Fibroblast of skin of left quadriceps (primary cell): ENCODE measurements at regions not wholly inside any gene's neighbourhood (a gene's known extent, or its start where the extent isn't known, plus 50 kb on each side); places are given as distances from the start of the nearest gene placed in this dataset.

Experiments used
- DNase-seq, 2 experiments: peaks; one replicate each; pipeline ENCODE4 v3.0.0-alpha.2; 2013; ENCODE audit warnings: low read depth in 2 of 2

GRCh38 chr3:139778682-139779233 lies 101.0 kb upstream of the NMNAT3 start:
- no peak for DNase-seq

DNA sequence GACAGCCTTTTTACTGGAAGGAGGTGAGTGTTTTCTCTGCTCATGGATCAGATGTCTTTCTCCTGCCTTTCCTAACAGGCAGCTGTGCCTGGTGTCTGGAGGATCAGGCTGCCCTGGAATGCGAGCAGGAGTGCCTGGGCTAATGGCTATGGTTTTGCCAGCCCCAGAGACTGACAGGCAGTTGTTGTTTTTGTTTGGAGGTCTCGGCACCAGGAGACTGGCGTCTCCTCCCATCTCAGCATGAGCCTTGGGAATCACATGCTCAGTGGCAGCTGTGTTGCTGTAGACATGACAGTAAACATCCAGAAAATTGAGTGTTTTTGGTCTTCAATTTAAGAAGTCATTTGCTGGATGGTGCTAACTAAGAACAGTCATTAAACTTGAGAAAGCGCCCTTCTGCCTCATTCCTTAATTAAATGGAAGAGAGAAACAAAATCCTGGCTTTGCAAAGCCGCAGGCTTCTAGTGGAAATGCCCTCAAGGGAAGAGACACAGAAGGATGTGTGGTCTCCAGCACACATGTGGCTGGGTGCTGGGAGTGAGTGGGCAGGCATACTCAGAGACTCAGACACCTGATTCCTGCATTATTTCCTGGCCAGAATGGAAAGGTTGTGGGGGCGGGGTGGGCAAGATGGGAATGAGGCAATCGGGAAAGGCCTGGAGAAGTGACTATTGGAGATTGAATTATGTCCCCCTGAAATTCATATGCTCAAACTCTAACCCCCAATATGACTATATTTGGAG lies 97.0 kb upstream of the NMNAT3 start:
- no peak for DNase-seq

DNA sequence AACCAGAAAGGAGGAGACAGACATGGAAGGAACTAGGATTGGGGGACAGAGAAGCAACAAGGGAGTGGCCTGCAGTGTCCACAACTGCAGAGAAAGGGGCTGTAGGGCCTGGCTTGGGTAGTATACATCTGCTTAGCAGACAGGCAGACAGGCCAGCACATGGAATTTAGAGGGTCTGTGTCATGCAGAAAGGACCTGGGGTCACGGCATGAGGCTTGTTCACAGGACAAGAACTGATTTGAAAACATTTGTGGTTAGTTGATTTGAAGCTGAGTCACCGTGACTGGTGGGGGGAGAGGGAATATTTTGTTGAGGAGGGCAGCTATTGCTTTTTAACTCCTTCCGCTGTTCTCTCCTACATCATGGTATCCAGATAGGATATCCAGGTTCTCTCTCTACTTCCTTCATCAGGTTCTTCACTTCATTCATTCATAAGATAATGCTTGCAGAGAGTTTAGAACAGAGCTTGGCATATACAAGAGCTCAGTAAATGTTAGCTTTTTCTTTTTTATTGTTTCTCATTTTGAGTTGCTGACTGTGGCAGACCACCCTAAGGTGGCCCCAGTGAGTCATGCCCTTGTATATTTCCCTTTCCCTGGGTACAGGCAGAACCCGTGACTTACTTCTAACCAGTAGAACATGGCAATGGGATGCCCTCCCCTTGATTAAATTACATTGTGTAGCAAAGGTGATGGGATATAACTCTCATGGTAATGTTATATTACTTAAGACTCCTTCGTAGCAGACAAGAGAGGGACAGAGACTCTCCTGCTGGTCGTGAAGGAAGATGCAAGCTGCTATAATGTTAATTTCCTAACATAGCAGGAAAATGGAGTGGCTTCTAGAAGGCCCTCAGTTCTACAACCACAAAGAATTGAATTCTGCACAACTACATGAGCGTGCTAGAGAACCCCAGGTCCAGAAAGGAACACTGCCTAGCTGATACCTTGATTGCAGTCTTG lies 95.0 kb upstream of the NMNAT3 start:
- DNase-seq: peak; percentile 35 to 40

- DNase-seq: no peak
These were observed 93.6 kb upstream of the NMNAT3 start for GRCh38 chr3:139771331-139771730.

DNA sequence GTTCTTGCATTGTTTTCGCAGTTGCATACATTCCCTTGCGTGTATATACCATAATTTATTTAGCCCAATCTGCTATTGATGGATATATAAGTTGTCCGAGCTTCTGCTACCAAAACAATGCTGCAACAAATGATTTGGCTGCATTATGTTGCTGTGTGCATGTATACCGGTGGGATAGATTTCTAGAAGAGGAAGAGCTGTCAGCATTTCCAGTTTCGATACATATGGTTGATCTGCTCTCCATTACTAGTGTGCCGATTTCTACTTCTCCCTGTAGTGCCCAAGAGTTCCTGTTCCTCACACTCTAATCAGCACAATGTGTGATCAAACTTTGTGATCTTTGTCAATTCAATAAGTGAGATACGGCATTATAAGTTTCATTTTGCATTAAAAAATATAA lies 92.8 kb upstream of the NMNAT3 start:
- DNase-seq: no peak

DNA sequence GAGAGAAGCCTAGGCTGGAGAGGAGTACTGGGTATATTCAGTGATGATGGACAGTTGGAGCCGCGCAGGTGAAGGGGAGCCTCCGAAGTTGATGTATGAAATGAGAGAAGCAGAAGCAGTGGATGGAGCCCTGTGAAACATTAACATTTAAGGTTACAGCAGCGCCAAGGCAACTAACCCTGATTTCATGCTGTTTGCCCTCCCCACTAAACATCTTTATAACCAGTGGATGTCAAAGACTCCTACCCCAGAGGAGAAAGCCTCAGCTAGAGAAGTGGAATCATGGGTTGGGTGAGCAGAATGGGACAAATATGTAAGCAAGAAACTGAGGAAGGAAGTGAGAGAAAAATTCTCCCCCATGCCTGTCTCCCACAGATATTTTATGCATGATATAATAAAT lies 92.0 kb upstream of the NMNAT3 start:
- DNase-seq: no peak

DNA sequence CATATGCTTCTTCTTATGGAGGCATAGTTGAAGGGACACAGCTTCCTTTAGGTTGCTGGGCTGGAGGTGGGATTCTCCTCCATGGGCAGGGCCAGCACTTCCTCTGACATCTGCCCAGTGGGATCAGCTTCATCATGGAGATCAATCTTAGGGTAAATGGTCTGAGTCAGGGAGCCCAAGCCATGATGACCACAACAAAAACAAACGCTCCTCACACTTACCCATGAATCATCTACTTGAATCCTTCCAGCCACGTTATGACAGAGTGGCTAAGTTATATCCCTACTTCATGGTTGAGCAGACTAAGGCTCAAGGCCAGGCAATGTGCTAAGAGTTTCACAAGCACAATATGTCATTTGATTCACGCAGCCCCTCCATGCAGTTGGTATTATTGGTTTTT lies 87.2 kb upstream of the NMNAT3 start:
- peak in 1 of 2 experiments; percentile 22 for DNase-seq

- no peak for DNase-seq
These were observed 86.5 kb upstream of the NMNAT3 start for GRCh38 chr3:139764069-139764905.

DNA sequence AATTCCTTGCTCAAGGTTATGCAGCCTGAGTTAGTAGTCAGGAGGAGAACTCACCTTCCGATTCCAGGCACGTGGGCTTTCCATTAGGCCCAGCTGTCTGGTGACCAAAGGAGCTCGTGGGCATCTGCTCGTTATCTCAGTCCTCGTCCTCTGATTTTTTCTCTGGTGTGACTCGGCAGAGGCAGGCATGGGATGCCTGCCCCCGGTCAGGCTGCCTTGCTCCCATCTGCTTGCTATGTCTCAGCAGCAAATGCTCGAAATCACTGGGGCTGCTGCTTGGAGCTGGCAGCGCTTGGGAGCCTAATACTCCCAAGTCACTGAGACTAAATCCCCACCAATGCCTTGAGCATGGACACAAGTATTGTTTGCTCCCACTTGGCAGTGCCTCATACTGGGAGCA lies 84.5 kb upstream of the NMNAT3 start:
- DNase-seq: no peak

- no peak for DNase-seq
These were observed 81.7 kb upstream of the NMNAT3 start for GRCh38 chr3:139759470-139759869.

DNA sequence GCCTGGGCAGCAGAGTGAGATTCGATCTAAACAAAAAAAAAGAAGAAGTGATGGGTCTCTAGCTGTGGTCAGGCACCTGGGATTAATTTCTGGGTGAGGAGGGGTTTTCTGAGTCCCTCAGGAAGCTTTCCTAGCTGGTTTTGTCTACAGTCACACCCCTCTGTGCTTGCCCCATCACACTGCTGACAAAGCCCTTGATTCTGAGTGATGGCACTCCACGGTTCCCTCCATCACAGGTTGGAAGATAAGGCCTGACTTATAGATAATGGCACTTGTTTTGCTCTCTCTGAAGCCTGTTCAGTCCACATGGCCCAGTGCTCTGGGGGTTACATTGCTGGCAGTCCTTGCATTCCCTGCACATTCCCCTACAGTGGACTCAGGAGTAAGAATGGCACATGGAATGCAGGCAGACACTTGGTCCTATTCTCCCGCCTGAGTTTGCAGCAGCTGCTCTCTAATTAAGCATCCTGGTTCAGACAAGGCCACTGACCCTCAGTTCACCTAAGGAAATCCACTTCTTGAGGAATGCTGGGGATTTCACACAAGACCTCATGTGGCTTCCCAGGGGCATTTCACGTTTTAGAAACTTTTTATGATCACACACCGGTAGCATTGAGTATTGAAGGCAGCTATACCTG lies 81.0 kb upstream of the NMNAT3 start:
- no peak for DNase-seq

- no peak for DNase-seq
These were observed 79.8 kb upstream of the NMNAT3 start for GRCh38 chr3:139757448-139758030.

GRCh38 chr3:139756529-139757103 lies 78.8 kb upstream of the NMNAT3 start:
- DNase-seq: no peak

GRCh38 chr3:139755551-139755950 lies 77.8 kb upstream of the NMNAT3 start:
- DNase-seq: no peak

GRCh38 chr3:139751789-139752188 lies 74.0 kb upstream of the NMNAT3 start:
- DNase-seq: no peak

DNA sequence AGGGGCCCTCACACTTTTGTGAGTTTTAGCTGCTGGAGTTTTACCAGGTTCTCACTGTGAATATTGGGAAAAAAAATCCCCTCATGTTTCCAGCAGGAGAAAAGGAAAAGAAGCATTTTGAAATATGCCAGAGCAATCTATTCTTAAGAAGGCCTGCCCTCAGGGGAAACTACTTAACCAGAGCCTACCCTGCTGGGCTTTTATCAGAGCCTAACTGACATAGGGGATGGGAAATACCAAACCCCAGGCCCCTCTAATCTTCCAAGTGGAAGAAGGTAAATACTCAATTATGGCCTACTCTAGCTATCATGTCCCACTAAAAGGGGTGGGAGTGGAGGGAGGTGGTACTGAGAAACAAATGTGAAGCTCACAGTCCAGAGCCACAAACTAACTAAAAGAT lies 68.7 kb upstream of the NMNAT3 start:
- no peak for DNase-seq

DNA sequence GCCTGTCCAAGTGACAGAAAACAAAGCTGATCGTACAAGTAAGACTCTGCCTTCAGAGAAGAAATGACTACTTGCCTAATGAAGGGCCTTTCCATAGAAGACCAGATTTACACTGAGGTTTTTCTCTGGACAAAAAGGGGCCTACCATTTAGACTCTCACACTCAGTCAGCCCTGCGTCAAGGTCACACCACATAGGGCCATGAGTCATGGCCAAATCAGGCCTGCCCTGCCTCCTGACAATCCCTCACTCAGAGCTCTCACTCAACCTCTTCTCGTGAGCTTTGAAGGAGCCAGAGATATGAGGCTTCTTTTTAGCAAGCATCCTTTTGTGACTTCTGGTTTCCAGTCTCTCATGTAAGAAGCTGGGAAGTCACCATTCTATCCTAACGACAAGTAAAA lies 68.1 kb upstream of the NMNAT3 start:
- no peak for DNase-seq

GRCh38 chr3:139738697-139739096 lies 60.9 kb upstream of the NMNAT3 start:
- DNase-seq: no peak

- DNase-seq: no peak
These were observed 60.0 kb upstream of the NMNAT3 start for GRCh38 chr3:139737682-139738361.

GRCh38 chr3:139735191-139735590 lies 57.4 kb upstream of the NMNAT3 start:
- DNase-seq: no peak
